GM23338 (cell line): ENCODE measurements at regions not wholly inside any gene's neighbourhood (a gene's known extent, or its start where the extent isn't known, plus 50 kb on each side); places are given as distances from the start of the nearest gene placed in this dataset.

Source experiments
- ATAC-seq: fragments of 200-7000 bp; cut with Tn5 transposase; 3 replicates; pipeline ENCODE4 v1.9.1; 2020
- DNase-seq: peaks from one replicate; pipeline ENCODE4 v3.0.0-alpha.2; 2015; ENCODE audit warnings: low spot score
- H2AFZ ChIP-seq: fragments of 200-600 bp; sonication (generic); 2 replicates; pipeline ENCODE4 v1.8.0; 2016; ENCODE audit warnings: antibody characterized with exemption, mild to moderate bottlenecking, moderate library complexity
- H3F3A ChIP-seq: fragments of 200-600 bp; sonication (generic); replicated peaks from 2 replicates; pipeline ENCODE4 v1.8.0; 2017; ENCODE audit warnings: antibody characterized with exemption, mixed run types, low read depth
- H3K27ac ChIP-seq: fragments of 200-600 bp; sonication (generic); 2 replicates; pipeline ENCODE4 v1.6.1; 2016; ENCODE audit warnings: low read depth
- H3K27me3 ChIP-seq: fragments of 200-600 bp; sonication (generic); 2 replicates; pipeline ENCODE4 v1.8.0; 2016; ENCODE audit warnings: mild to moderate bottlenecking, mixed run types, moderate library complexity; ENCODE audit not compliant: insufficient read depth
- H3K36me3 ChIP-seq: fragments of 200-600 bp; sonication (generic); 2 replicates; pipeline ENCODE4 v1.8.0; 2016; ENCODE audit warnings: mild to moderate bottlenecking; ENCODE audit not compliant: insufficient read depth
- H3K4me1 ChIP-seq: fragments of 200-600 bp; sonication (generic); 2 replicates; pipeline ENCODE4 v1.8.0; 2016; ENCODE audit warnings: mild to moderate bottlenecking, moderate library complexity; ENCODE audit not compliant: insufficient read depth
- H3K4me2 ChIP-seq: fragments of 200-600 bp; sonication (generic); 2 replicates; pipeline ENCODE4 v1.7.1; 2017; ENCODE audit warnings: mixed run types
- H3K4me3 ChIP-seq: fragments of 200-600 bp; sonication (generic); 2 replicates; pipeline ENCODE4 v1.6.1; 2016; ENCODE audit warnings: mixed run types
- H3K79me2 ChIP-seq: fragments of 200-600 bp; sonication (generic); replicated peaks from 2 replicates; pipeline ENCODE4 v1.8.0; 2017; ENCODE audit warnings: mild to moderate bottlenecking; ENCODE audit not compliant: insufficient read depth
- H3K9me2 ChIP-seq: fragments of 200-600 bp; sonication (generic); 2 replicates; pipeline ENCODE4 v1.8.0; 2017; ENCODE audit not compliant: insufficient read depth
- H4K20me1 ChIP-seq: fragments of 200-600 bp; sonication (generic); replicated peaks from 2 replicates; pipeline ENCODE4 v1.8.0; 2017; ENCODE audit warnings: mild to moderate bottlenecking; ENCODE audit not compliant: insufficient read depth
- H3K27ac Mint-ChIP-seq: 2 replicates; pipeline ENCODE4 v1.8.0; 2020; ENCODE audit warnings: inconsistent platforms, mild to moderate bottlenecking, moderate library complexity, mixed read lengths
- H3K27me3 Mint-ChIP-seq: 3 replicates; pipeline ENCODE4 v1.8.0; 2022; ENCODE audit warnings: low read depth, mild to moderate bottlenecking, moderate library complexity, mixed read lengths, inconsistent platforms; ENCODE audit not compliant: insufficient read depth, poor library complexity
- H3K36me3 Mint-ChIP-seq: 3 replicates; pipeline ENCODE4 v1.8.0; 2021; ENCODE audit warnings: low read depth, mild to moderate bottlenecking, inconsistent platforms, moderate library complexity, mixed read lengths
- H3K4me1 Mint-ChIP-seq: 3 replicates; pipeline ENCODE4 v1.8.0; 2020; ENCODE audit warnings: mild to moderate bottlenecking, inconsistent platforms, mixed read lengths
- H3K4me3 Mint-ChIP-seq: 3 replicates; pipeline ENCODE4 v1.8.0; 2021; ENCODE audit warnings: moderate library complexity, mild to moderate bottlenecking, inconsistent platforms, mixed read lengths
- H3K9me3 Mint-ChIP-seq: 3 replicates; pipeline ENCODE4 v1.8.0; 2020; ENCODE audit warnings: moderate library complexity, mild to moderate bottlenecking, inconsistent platforms, mixed read lengths
- CREB1 ChIP-seq: fragments of 250-450 bp; sonication (Bioruptor Pico); IDR thresholded peaks from 2 replicates; pipeline ENCODE4 v1.5.0; 2020; ENCODE audit warnings: low read depth, mild to moderate bottlenecking, moderate library complexity
- ETS1 ChIP-seq: IDR thresholded peaks from 2 replicates; pipeline ENCODE4 v1.6.1; 2016; ENCODE audit warnings: antibody characterized with exemption
- EZH2 ChIP-seq: fragments of 200-600 bp; sonication (generic); IDR thresholded peaks from one replicate; pipeline ENCODE4 v1.8.0; 2017; ENCODE audit warnings: antibody characterized with exemption, mild to moderate bottlenecking, low read depth; ENCODE audit not compliant: unreplicated experiment
- EZH2phosphoT487 ChIP-seq: fragments of 200-600 bp; sonication (generic); IDR thresholded peaks from one replicate; pipeline ENCODE4 v1.8.1; 2018; ENCODE audit warnings: antibody characterized with exemption; ENCODE audit not compliant: unreplicated experiment
- JUNB ChIP-seq: IDR thresholded peaks from one replicate; pipeline ENCODE4 v1.6.1; 2016; ENCODE audit warnings: antibody characterized with exemption; ENCODE audit not compliant: unreplicated experiment
- NANOG ChIP-seq: IDR thresholded peaks from 2 replicates; pipeline ENCODE4 v1.6.1; 2016; ENCODE audit warnings: antibody characterized with exemption, borderline replicate concordance
- POLR2AphosphoS5 ChIP-seq: IDR thresholded peaks from 2 replicates; pipeline ENCODE4 v1.6.1; 2016; ENCODE audit warnings: antibody characterized with exemption, low read depth
- STAT1 ChIP-seq: IDR thresholded peaks from one replicate; pipeline ENCODE4 v1.6.1; 2016; ENCODE audit warnings: antibody characterized with exemption; ENCODE audit not compliant: unreplicated experiment
- ZNF114 ChIP-seq: fragments of 250-450 bp; sonication (Bioruptor Pico); IDR thresholded peaks from 2 replicates; pipeline ENCODE4 v1.5.0; 2020; ENCODE audit warnings: mild to moderate bottlenecking, moderate library complexity
- TF ChIP-seq, protein P1 (sequence below): fragments of 250-450 bp; sonication (Bioruptor Pico); IDR thresholded peaks from 2 replicates; pipeline ENCODE4 v1.5.0; 2020; ENCODE audit warnings: mild to moderate bottlenecking, moderate library complexity

GRCh38 chr15:47461652-47462141 is 255.6 kb upstream of the SEMA6D start (continued):
- TF ChIP-seq, protein P1, sequence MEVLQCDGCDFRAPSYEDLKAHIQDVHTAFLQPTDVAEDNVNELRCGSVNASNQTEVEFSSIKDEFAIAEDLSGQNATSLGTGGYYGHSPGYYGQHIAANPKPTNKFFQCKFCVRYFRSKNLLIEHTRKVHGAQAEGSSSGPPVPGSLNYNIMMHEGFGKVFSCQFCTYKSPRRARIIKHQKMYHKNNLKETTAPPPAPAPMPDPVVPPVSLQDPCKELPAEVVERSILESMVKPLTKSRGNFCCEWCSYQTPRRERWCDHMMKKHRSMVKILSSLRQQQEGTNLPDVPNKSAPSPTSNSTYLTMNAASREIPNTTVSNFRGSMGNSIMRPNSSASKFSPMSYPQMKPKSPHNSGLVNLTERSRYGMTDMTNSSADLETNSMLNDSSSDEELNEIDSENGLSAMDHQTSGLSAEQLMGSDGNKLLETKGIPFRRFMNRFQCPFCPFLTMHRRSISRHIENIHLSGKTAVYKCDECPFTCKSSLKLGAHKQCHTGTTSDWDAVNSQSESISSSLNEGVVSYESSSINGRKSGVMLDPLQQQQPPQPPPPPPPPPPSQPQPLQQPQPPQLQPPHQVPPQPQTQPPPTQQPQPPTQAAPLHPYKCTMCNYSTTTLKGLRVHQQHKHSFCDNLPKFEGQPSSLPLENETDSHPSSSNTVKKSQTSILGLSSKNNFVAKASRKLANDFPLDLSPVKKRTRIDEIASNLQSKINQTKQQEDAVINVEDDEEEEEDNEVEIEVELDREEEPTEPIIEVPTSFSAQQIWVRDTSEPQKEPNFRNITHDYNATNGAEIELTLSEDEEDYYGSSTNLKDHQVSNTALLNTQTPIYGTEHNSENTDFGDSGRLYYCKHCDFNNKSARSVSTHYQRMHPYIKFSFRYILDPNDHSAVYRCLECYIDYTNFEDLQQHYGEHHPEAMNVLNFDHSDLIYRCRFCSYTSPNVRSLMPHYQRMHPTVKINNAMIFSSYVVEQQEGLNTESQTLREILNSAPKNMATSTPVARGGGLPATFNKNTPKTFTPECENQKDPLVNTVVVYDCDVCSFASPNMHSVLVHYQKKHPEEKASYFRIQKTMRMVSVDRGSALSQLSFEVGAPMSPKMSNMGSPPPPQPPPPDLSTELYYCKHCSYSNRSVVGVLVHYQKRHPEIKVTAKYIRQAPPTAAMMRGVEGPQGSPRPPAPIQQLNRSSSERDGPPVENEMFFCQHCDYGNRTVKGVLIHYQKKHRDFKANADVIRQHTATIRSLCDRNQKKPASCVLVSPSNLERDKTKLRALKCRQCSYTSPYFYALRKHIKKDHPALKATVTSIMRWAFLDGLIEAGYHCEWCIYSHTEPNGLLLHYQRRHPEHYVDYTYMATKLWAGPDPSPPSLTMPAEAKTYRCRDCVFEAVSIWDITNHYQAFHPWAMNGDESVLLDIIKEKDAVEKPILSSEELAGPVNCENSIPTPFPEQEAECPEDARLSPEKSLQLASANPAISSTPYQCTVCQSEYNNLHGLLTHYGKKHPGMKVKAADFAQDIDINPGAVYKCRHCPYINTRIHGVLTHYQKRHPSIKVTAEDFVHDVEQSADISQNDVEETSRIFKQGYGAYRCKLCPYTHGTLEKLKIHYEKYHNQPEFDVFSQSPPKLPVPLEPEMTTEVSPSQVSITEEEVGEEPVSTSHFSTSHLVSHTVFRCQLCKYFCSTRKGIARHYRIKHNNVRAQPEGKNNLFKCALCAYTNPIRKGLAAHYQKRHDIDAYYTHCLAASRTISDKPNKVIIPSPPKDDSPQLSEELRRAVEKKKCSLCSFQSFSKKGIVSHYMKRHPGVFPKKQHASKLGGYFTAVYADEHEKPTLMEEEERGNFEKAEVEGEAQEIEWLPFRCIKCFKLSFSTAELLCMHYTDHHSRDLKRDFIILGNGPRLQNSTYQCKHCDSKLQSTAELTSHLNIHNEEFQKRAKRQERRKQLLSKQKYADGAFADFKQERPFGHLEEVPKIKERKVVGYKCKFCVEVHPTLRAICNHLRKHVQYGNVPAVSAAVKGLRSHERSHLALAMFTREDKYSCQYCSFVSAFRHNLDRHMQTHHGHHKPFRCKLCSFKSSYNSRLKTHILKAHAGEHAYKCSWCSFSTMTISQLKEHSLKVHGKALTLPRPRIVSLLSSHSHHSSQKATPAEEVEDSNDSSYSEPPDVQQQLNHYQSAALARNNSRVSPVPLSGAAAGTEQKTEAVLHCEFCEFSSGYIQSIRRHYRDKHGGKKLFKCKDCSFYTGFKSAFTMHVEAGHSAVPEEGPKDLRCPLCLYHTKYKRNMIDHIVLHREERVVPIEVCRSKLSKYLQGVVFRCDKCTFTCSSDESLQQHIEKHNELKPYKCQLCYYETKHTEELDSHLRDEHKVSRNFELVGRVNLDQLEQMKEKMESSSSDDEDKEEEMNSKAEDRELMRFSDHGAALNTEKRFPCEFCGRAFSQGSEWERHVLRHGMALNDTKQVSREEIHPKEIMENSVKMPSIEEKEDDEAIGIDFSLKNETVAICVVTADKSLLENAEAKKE (CRISPR knock-in tag) = no peak
- TF ChIP-seq POLR2AphosphoS5 (no peak), JUNB (no peak), ETS1 (no peak), NANOG (no peak), EZH2 (no peak), STAT1 (no peak), EZH2phosphoT487 (no peak), CREB1 (no peak), ZNF114 (CRISPR knock-in tag) (no peak)

- H3K27ac Mint-ChIP-seq = no peak overlapping the region
- no peak overlapping the region for H3K4me2 ChIP-seq
- H4K20me1 ChIP-seq = no peaks in the 10 kb centered on the region; the same call in 1 of the 2 replicates
- ATAC-seq = no peak
- no peak for DNase-seq
- H3K27me3 ChIP-seq = no peaks in the 10 kb centered on the region
- H3K36me3 ChIP-seq = no peaks in the 10 kb centered on the region
- H3K79me2 ChIP-seq = no peaks in the 10 kb centered on the region
- H3K36me3 Mint-ChIP-seq = no peaks in the 10 kb centered on the region
- peaks cover 2% of the 10 kb centered on the region; the same call in 2 of the 3 replicates for H3K4me1 Mint-ChIP-seq
- H3K27me3 Mint-ChIP-seq = no peaks in the 10 kb centered on the region
- H3K27ac ChIP-seq = no peak overlapping the region
- peaks cover 4% of the 10 kb centered on the region; the same call in 1 of the 3 replicates for H3K9me3 Mint-ChIP-seq
- H2AFZ ChIP-seq = no peak overlapping the region
- H3K4me1 ChIP-seq = no peaks in the 10 kb centered on the region
- H3F3A ChIP-seq = no peaks in the 10 kb centered on the region
- no peak overlapping the region for H3K4me3 ChIP-seq
- H3K4me3 Mint-ChIP-seq = no peak overlapping the region
- 0 out of 2 replicates have a peak, but pooled peaks cover 7% of the 10 kb centered on the region for H3K9me2 ChIP-seq
- TF ChIP-seq, protein P1 (CRISPR knock-in tag) = no peak
Observed at GRCh38 chr15:47466357-47466756, 250.9 kb upstream of the SEMA6D start.
